CD4-positive, alpha-beta T cell (primary cell): ENCODE measurements at regions not wholly inside any gene's neighbourhood (a gene's known extent, or its start where the extent isn't known, plus 50 kb on each side); places are given as distances from the start of the nearest gene placed in this dataset.

Experiments used
- ATAC-seq: fragments of 200-7000 bp; cut with Tn5 transposase; one replicate; pipeline ENCODE4 v1.10.0; 2022; ENCODE audit warnings: mild to moderate bottlenecking; ENCODE audit not compliant: poor library complexity
- CTCF ChIA-PET: fragments of 350-600 bp; sonication (Branson Sonifier 250); formaldehyde crosslinking; loops from one replicate; lab custom pipeline; 2021; ENCODE audit warnings: antibody characterized with exemption, inconsistent platforms; lab: Charles Lee
- POLR2A ChIA-PET: fragments of 350-600 bp; sonication (Branson Sonifier 250); formaldehyde crosslinking; loops from one replicate; lab custom pipeline; 2021; ENCODE audit warnings: antibody characterized with exemption, inconsistent platforms; lab: Charles Lee
- DNase-seq, 14 experiments: peaks; one replicate each; pipeline ENCODE4 v3.0.0-alpha.2; 2013 to 2020; ENCODE audit warnings: mixed read lengths in 2 of 14
- H3K27ac ChIP-seq, 2 donors: one replicate each; pipeline versions ENCODE4 v1.5.1 to v1.7.0; 2013; ENCODE audit warnings: low read length in 2 of 2, low read depth in 1 of 2, mild to moderate bottlenecking in 1 of 2
- H3K27me3 ChIP-seq, 2 experiments: 1 replicate in 1 of 2; 2 replicates in 1 of 2; pipeline versions ENCODE4 v1.6.1 to v1.7.0; 2013; ENCODE audit warnings: low read length in 2 of 2, control low read depth in 1 of 2, mild to moderate bottlenecking in 1 of 2, moderate library complexity in 1 of 2; ENCODE audit not compliant: insufficient read depth in 2 of 2, control insufficient read depth in 1 of 2
- H3K36me3 ChIP-seq: one replicate; pipeline ENCODE4 v1.6.1; 2013; ENCODE audit warnings: low read length, control low read depth; ENCODE audit not compliant: insufficient read depth
- H3K4me1 ChIP-seq: one replicate; pipeline ENCODE4 v1.6.1; 2013; ENCODE audit warnings: low read length, control low read depth; ENCODE audit not compliant: insufficient read depth
- H3K4me3 ChIP-seq: one replicate; pipeline ENCODE4 v1.5.1; 2013; ENCODE audit warnings: mild to moderate bottlenecking, low read length, moderate library complexity
- H3K9me3 ChIP-seq, 2 experiments: 1 replicate in 1 of 2; 2 replicates in 1 of 2; pipeline versions ENCODE4 v1.6.1 to v1.7.0; 2013; ENCODE audit warnings: low read length in 2 of 2, mild to moderate bottlenecking in 2 of 2, control low read depth in 1 of 2, moderate library complexity in 1 of 2; ENCODE audit not compliant: control insufficient read depth in 1 of 2, insufficient read depth in 1 of 2
- H3K27ac Mint-ChIP-seq: one replicate; pipeline ENCODE4 v1.8.0; 2020; ENCODE audit warnings: mixed read lengths
- H3K27me3 Mint-ChIP-seq: one replicate; pipeline ENCODE4 v1.8.0; 2021; ENCODE audit warnings: mixed read lengths
- H3K36me3 Mint-ChIP-seq: one replicate; pipeline ENCODE4 v1.8.0; 2021; ENCODE audit warnings: low read depth, mixed read lengths
- H3K4me1 Mint-ChIP-seq: one replicate; pipeline ENCODE4 v1.8.0; 2021; ENCODE audit warnings: low read depth, mixed read lengths
- H3K4me3 Mint-ChIP-seq: one replicate; pipeline ENCODE4 v1.8.0; 2020; ENCODE audit warnings: mild to moderate bottlenecking, mixed read lengths
- H3K9me3 Mint-ChIP-seq: one replicate; pipeline ENCODE4 v1.8.0; 2020; ENCODE audit warnings: mixed read lengths
- CTCF ChIP-seq: fragments of 200-600 bp; IDR thresholded peaks from one replicate; pipeline ENCODE4 v1.8.0; 2022; ENCODE audit warnings: antibody characterized with exemption, mild to moderate bottlenecking
- intact Hi-C, 2 experiments: fragments of 100-400 bp; cut with DNase I in 1 of 2; cut with micrococcal nuclease in 1 of 2; formaldehyde crosslinking; loops; one replicate each; pipeline versions ENCODE4 v1.15.1 to v1.9.0; 2023 to 2025; cut with DNase I, micrococcal nuclease

- Histone ChIP-seq H3K4me3 (no peak overlapping the region), H3K36me3 (no peaks in the 10 kb centered on the region), H3K4me1 (no peaks in the 10 kb centered on the region), H3K27ac (no peak overlapping the region), H3K9me3 (no peaks in the 10 kb centered on the region), H3K27me3 (no peaks in the 10 kb centered on the region)
- H3K4me1 Mint-ChIP-seq: no peaks in the 10 kb centered on the region
- ATAC-seq (no peak), DNase-seq (no peak)
- no peaks in the 10 kb centered on the region for H3K36me3 Mint-ChIP-seq
- intact Hi-C loops: no loop called here
- TF ChIP-seq CTCF: no peak
- no peak overlapping the region for H3K27ac Mint-ChIP-seq
- ChIA-PET CTCF (no interaction called here), POLR2A (no interaction called here)
- peaks cover 3% of the 10 kb centered on the region for H3K9me3 Mint-ChIP-seq
- no peak overlapping the region for H3K4me3 Mint-ChIP-seq
- H3K27me3 Mint-ChIP-seq: peaks cover 15% of the 10 kb centered on the region
Measured at GRCh38 chr15:95267481-95267880, 1036.1 kb downstream of the MCTP2 start.

GRCh38 chr15:95269242-95270183, 1038.2 kb downstream of the MCTP2 start:
- CTCF ChIA-PET: no interaction called here
- intact Hi-C loops: no loop called here
- TF ChIP-seq CTCF: no peak
- peaks cover 3% of the 10 kb centered on the region for H3K9me3 Mint-ChIP-seq
- peaks cover 10% of the 10 kb centered on the region for H3K27me3 Mint-ChIP-seq
- no peak overlapping the region for H3K4me3 Mint-ChIP-seq
- no peak overlapping the region for H3K27ac ChIP-seq
- DNase-seq (no peak), ATAC-seq (no peak)
- POLR2A ChIA-PET: no interaction called here
- no peak overlapping the region for H3K27ac Mint-ChIP-seq
- no peaks in the 10 kb centered on the region for H3K27me3 ChIP-seq
- H3K4me1 ChIP-seq: no peaks in the 10 kb centered on the region
- no peaks in the 10 kb centered on the region for H3K9me3 ChIP-seq
- no peaks in the 10 kb centered on the region for H3K36me3 Mint-ChIP-seq
- no peaks in the 10 kb centered on the region for H3K36me3 ChIP-seq
- no peak overlapping the region for H3K4me3 ChIP-seq
- H3K4me1 Mint-ChIP-seq: no peaks in the 10 kb centered on the region

DNA sequence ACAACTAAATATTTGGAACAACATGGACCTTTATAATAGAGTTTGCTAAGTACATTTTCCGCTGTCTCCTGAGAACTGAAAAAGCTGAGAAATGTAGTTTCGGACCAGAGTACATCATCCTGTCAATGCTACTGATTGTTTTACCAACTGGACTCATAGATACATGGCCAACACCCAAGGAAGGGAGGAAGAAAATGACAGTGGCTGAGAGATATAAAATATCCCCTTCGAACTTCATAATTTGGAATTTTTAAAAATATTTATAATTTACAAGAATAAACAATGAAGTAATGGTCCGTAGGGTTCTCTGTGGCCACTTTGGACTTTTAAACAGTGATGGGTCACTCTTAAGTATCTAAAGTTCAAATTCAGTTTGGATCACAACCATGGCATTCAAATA, 1042.7 kb downstream of the MCTP2 start:
- intact Hi-C loops: no loop called here
- Histone ChIP-seq H3K9me3 (no peaks in the 10 kb centered on the region), H3K27ac (no peak overlapping the region), H3K27me3 (no peaks in the 10 kb centered on the region), H3K4me3 (no peak overlapping the region), H3K36me3 (no peaks in the 10 kb centered on the region), H3K4me1 (no peaks in the 10 kb centered on the region)
- Mint-ChIP-seq H3K36me3 (no peaks in the 10 kb centered on the region), H3K4me3 (no peak overlapping the region), H3K9me3 (peaks cover 3% of the 10 kb centered on the region), H3K27me3 (peaks cover 6% of the 10 kb centered on the region), H3K4me1 (no peaks in the 10 kb centered on the region), H3K27ac (no peak overlapping the region)
- ChIA-PET POLR2A (interaction anchor here (0.5 kb wide), 1 partner anchor 1065 kb away, joined by 3 read pairs; no protein-coding TSS in a partner anchor), CTCF (interaction anchor here (0.7 kb wide), 1 partner anchor 441 kb away, joined by 3 read pairs; no protein-coding TSS in a partner anchor)
- ATAC-seq (no peak), DNase-seq (no peak)
- no peak for TF ChIP-seq CTCF
